IMR-90 (cell line): ENCODE measurements at regions not wholly inside any gene's neighbourhood (a gene's known extent, or its start where the extent isn't known, plus 50 kb on each side); places are given as distances from the start of the nearest gene placed in this dataset.
"Not testable (repeated sequence)": the region's sequence is repeated elsewhere in the genome, so short reads cannot be mapped to it uniquely, and the experiment has no call there.

Experiments used
- ATAC-seq: fragments of 200-7000 bp; cut with Tn5 transposase; 2 replicates; pipeline ENCODE4 v1.9.1; 2020; ENCODE audit warnings: low read depth, mild to moderate bottlenecking, moderate library complexity
- BruUV-seq: library from RNA; stranded (reverse); fragments of 400-500 nt; replicated peaks from 2 replicates; lab custom pipeline; 2021; lab: Mats Ljungman, UMichigan
- CTCF ChIA-PET: fragments of 300-600 bp; formaldehyde crosslinking; extraction: SDS; loops from one replicate; lab custom pipeline; 2021; ENCODE audit warnings: antibody characterized with exemption; lab: Yijun Ruan, JAX
- POLR2A ChIA-PET: fragments of 300-600 bp; sonication (Branson Sonifier 250); formaldehyde crosslinking; loops from one replicate; lab custom pipeline; 2022; ENCODE audit warnings: antibody characterized with exemption; ENCODE audit not compliant: unreplicated experiment; lab: Charles Lee
- DNase-seq: peaks from one replicate; pipeline ENCODE4 v3.0.0; 2013
- H2AFZ ChIP-seq: replicated peaks from 2 replicates; pipeline ENCODE3; 2013; ENCODE audit warnings: low read length, mild to moderate bottlenecking; ENCODE audit not compliant: poor library complexity
- H2AK5ac ChIP-seq: 2 replicates; pipeline ENCODE4 v1.6.1; 2013; ENCODE audit warnings: low read depth, low read length, inconsistent platforms
- H2AK9ac ChIP-seq: replicated peaks from 2 replicates; pipeline ENCODE3; 2013; ENCODE audit warnings: mild to moderate bottlenecking, low read depth, low read length, moderate library complexity; ENCODE audit not compliant: poor library complexity
- H2BK120ac ChIP-seq: 2 replicates; pipeline ENCODE4 v1.6.1; 2013; ENCODE audit warnings: low read depth, low read length, inconsistent platforms
- H2BK15ac ChIP-seq: 3 replicates; pipeline ENCODE4 v1.6.1; 2013; ENCODE audit warnings: low read depth, low read length, inconsistent platforms
- H2BK20ac ChIP-seq: 2 replicates; pipeline ENCODE4 v1.6.1; 2013; ENCODE audit warnings: low read depth, mild to moderate bottlenecking, inconsistent platforms, low read length, moderate library complexity
- H2BK5ac ChIP-seq: 2 replicates; pipeline ENCODE4 v1.6.1; 2013; ENCODE audit warnings: mild to moderate bottlenecking, low read depth, low read length, inconsistent platforms; ENCODE audit not compliant: poor library complexity, severe bottlenecking
- H3K14ac ChIP-seq: replicated peaks from 2 replicates; pipeline ENCODE4 v1.6.1; 2013; ENCODE audit warnings: low read depth, low read length, inconsistent platforms
- H3K18ac ChIP-seq: 2 replicates; pipeline ENCODE4 v1.6.1; 2013; ENCODE audit warnings: low read depth, low read length, control low read depth
- H3K23ac ChIP-seq: 2 replicates; pipeline ENCODE4 v1.6.1; 2013; ENCODE audit warnings: low read depth, low read length, inconsistent platforms
- H3K27ac ChIP-seq: 2 replicates; pipeline ENCODE4 v1.5.1; 2013; ENCODE audit warnings: mild to moderate bottlenecking, control low read depth, low read length; ENCODE audit not compliant: insufficient read depth
- H3K27me3 ChIP-seq: 2 replicates; pipeline ENCODE4 v1.6.1; 2013; ENCODE audit warnings: low read length; ENCODE audit not compliant: control insufficient read depth, insufficient read depth
- H3K36me3 ChIP-seq: 2 replicates; pipeline ENCODE4 v1.6.1; 2013; ENCODE audit warnings: low read length, mixed read lengths; ENCODE audit not compliant: control insufficient read depth, insufficient read depth
- H3K4ac ChIP-seq: 2 replicates; pipeline ENCODE4 v1.6.1; 2013; ENCODE audit warnings: low read depth, low read length, inconsistent platforms
- H3K4me1 ChIP-seq: 2 replicates; pipeline ENCODE4 v1.6.1; 2013; ENCODE audit warnings: low read length, mixed read lengths; ENCODE audit not compliant: control insufficient read depth, insufficient read depth
- H3K4me2 ChIP-seq: 2 replicates; pipeline ENCODE4 v1.6.1; 2013; ENCODE audit warnings: low read depth, mild to moderate bottlenecking, control low read depth, low read length, moderate library complexity
- H3K4me3 ChIP-seq: 2 replicates; pipeline ENCODE4 v1.5.1; 2013; ENCODE audit warnings: low read depth, mild to moderate bottlenecking, control low read depth, low read length, moderate library complexity; ENCODE audit not compliant: insufficient read depth
- H3K56ac ChIP-seq: 2 replicates; pipeline ENCODE4 v1.6.1; 2013; ENCODE audit warnings: low read length, inconsistent platforms; ENCODE audit not compliant: insufficient read depth; ENCODE audit errors: extremely low read depth
- H3K79me1 ChIP-seq, 2 experiments: 2 replicates each; pipeline ENCODE4 v1.6.1; 2013; ENCODE audit warnings: low read length in 2 of 2, inconsistent platforms in 1 of 2, low read depth in 1 of 2
- H3K9ac ChIP-seq: 2 replicates; pipeline ENCODE4 v1.6.1; 2013; ENCODE audit warnings: low read depth, low read length, control low read depth
- H3K9me1 ChIP-seq: 2 replicates; pipeline ENCODE4 v1.6.1; 2013; ENCODE audit warnings: low read length, inconsistent platforms; ENCODE audit not compliant: insufficient read depth
- H3K9me3 ChIP-seq: 2 replicates; pipeline ENCODE4 v1.6.1; 2013; ENCODE audit warnings: low read length; ENCODE audit not compliant: control insufficient read depth, insufficient read depth
- H4K20me1 ChIP-seq: 2 replicates; pipeline ENCODE4 v1.6.1; 2013; ENCODE audit warnings: low read length, inconsistent platforms; ENCODE audit not compliant: insufficient read depth
- H4K5ac ChIP-seq: 2 replicates; pipeline ENCODE4 v1.6.1; 2013; ENCODE audit warnings: mild to moderate bottlenecking, low read depth, low read length, control low read depth
- H4K8ac ChIP-seq, 2 experiments: 2 replicates each; pipeline ENCODE4 v1.6.1; 2013; ENCODE audit warnings: low read depth in 2 of 2, low read length in 2 of 2, control low read depth in 1 of 2, inconsistent platforms in 1 of 2
- H4K91ac ChIP-seq: 2 replicates; pipeline ENCODE4 v1.6.1; 2013; ENCODE audit warnings: low read depth, low read length, inconsistent platforms; ENCODE audit not compliant: insufficient read depth
- WGBS, 2 experiments: methylation state at CpG; one replicate each; pipeline versions ENCODE4 v1.1.5 to v1.1.7; 2013; ENCODE audit warnings: missing lambda C conversion rate in 2 of 2; ENCODE audit not compliant: insufficient read length in 1 of 2; ENCODE audit errors: extremely low coverage in 2 of 2; 5-methylcytosine and 5-hydroxymethylcytosine counted together
- dilution Hi-C: fragments of 300-500 bp; cut with HindIII; formaldehyde crosslinking; loops from one replicate; pipeline ENCODE4 v1.14.3; 2018; ENCODE audit warnings: low sequenced_read_pairs; ENCODE audit not compliant: unreplicated experiment
- in situ Hi-C: fragments of 300-500 bp; cut with MboI; formaldehyde crosslinking; loops from 3 replicates; pipeline ENCODE4 v1.14.3; 2019; ENCODE audit warnings: low sequenced_read_pairs, inconsistent platforms, mixed read lengths
- intact Hi-C: fragments of 100-400 bp; cut with micrococcal nuclease; formaldehyde crosslinking; loops from 2 replicates; pipeline ENCODE4 v1.10.0; 2022

GRCh38 chr7:125915381-125915948, 985.8 kb upstream of the POT1 start:
- H4K91ac ChIP-seq, H4K8ac ChIP-seq, H3K23ac ChIP-seq, H3K27me3 ChIP-seq, DNase-seq, H2BK15ac ChIP-seq, H3K4ac ChIP-seq, H3K4me2 ChIP-seq, ATAC-seq, H2BK20ac ChIP-seq, H4K5ac ChIP-seq, intact Hi-C loops, H2AK5ac ChIP-seq, H3K27ac ChIP-seq, H2AFZ ChIP-seq, H2BK120ac ChIP-seq, H3K9me3 ChIP-seq, H4K20me1 ChIP-seq, CTCF ChIA-PET, H2AK9ac ChIP-seq, H3K79me1 ChIP-seq, H3K14ac ChIP-seq, dilution Hi-C loops, in situ Hi-C loops, H3K56ac ChIP-seq, H3K36me3 ChIP-seq, POLR2A ChIA-PET, H3K18ac ChIP-seq, H3K4me1 ChIP-seq, H3K9me1 ChIP-seq, BruUV-seq, H3K4me3 ChIP-seq, H2BK5ac ChIP-seq, H3K9ac ChIP-seq: not testable (repeated sequence)
- no CpG with 5 or more reads among the region's 4 CpGs for WGBS, 2 experiments
